ENCODE measurements at regions not wholly inside any gene's neighbourhood (a gene's known extent, or its start where the extent isn't known, plus 50 kb on each side); places are given as distances from the start of the nearest gene placed in this dataset.
"Not testable (repeated sequence)": the region's sequence is repeated elsewhere in the genome, so short reads cannot be mapped to it uniquely, and the experiment has no call there.

DNA sequence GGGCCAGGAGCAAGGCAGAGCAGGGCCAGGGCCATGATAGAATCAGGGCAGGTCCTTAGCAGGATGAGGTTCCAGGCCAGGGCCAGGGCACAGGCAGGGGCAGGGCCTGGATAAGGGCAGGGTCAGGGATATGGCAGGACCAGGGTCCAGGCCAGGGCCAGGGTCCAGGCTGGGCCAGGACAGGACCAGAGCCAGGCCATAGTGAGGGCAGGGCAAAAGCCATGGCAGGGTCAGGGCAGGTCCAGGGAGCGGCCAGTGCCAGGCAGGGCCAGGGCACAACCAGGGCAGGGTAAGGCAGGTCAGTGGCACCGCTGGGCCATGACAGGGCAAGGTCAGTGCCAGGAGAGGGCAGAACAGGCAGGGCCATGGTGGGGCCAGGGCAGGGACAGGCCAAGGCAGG is 152.2 kb downstream of the LIPI start:
- DNase-seq = no peak
- Histone ChIP-seq H3K4me1 (no peaks in the 10 kb centered on the region), H3K27me3 (no peaks in the 10 kb centered on the region), H3K27ac (no peak overlapping the region), H3K9me3 (no peaks in the 10 kb centered on the region), H3K4me3 (no peak overlapping the region), H3K36me3 (peaks cover 0 to 5% (median 0%) of the 10 kb centered on the region in 3 donors)
- intact Hi-C loops (cut with DNase I; ENCODE audit: low total_unique reads) = no loop called here
- TF ChIP-seq, protein P1, sequence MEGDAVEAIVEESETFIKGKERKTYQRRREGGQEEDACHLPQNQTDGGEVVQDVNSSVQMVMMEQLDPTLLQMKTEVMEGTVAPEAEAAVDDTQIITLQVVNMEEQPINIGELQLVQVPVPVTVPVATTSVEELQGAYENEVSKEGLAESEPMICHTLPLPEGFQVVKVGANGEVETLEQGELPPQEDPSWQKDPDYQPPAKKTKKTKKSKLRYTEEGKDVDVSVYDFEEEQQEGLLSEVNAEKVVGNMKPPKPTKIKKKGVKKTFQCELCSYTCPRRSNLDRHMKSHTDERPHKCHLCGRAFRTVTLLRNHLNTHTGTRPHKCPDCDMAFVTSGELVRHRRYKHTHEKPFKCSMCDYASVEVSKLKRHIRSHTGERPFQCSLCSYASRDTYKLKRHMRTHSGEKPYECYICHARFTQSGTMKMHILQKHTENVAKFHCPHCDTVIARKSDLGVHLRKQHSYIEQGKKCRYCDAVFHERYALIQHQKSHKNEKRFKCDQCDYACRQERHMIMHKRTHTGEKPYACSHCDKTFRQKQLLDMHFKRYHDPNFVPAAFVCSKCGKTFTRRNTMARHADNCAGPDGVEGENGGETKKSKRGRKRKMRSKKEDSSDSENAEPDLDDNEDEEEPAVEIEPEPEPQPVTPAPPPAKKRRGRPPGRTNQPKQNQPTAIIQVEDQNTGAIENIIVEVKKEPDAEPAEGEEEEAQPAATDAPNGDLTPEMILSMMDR (IDR thresholded peaks at IDR 0.05) = no peak

DNA sequence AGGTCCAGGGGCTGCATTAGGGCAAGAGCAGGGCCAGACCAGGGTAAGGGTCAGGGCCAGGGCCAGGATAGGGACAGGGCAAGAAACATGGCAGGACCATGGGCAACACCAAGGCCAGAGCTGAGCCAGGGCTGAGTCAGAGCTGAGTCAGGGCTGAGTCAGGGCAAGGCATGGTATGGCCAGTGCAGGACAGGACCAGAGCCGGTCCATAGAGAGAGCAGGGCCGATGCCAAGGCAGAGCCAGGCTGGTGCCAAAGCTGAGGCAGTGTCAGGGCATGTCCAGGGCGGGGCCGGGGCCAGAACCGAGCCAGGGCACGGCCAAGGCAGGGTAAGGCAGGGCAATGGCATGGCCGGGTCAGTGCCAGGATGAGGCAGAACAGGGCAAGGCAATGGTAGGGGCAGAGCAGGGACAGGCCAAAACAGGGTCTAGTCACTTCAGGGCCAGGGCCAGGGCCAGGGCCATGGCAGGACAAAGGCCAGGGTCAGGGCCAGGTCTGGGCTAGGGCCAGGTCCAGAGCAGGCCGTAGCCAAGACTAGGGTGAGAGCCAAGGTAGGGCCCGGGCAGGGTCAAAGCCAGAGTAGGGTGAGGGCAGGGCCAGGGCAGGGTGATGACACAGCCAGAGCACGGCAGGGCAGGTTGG is 152.8 kb downstream of the LIPI start:
- H3K4me3 ChIP-seq; H3K4me1 ChIP-seq; intact Hi-C loops (cut with DNase I; ENCODE audit: low total_unique reads); DNase-seq; H3K36me3 ChIP-seq; H3K27ac ChIP-seq; H3K9me3 ChIP-seq; H3K27me3 ChIP-seq: not testable (repeated sequence)

DNA sequence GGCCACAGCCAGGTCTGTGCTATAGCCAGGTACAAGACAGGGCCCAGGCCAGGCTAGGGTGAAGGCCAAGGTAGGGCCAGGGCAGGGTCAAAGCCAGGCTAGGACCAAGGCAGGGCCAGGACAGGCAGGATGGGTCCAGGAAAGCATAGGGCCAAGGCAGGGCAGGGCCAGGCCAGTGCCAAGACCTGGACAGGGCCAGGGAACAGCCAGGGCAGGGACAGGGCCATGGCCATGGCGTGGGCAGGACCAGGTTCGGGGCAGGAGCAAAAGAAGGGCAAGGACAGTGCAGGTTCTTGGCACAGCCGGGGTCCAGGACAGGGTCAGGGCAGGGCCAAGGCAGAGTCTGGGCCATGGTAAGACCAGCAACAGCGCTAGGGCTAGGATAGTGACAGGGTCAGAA is 153.4 kb downstream of the LIPI start:
- DNase-seq = no peak
- no peaks in the 10 kb centered on the region for H3K9me3 ChIP-seq
- no peaks in the 10 kb centered on the region for H3K27me3 ChIP-seq
- no peak overlapping the region for H3K4me3 ChIP-seq
- no peak overlapping the region for H3K27ac ChIP-seq
- H3K36me3 ChIP-seq = peaks cover 0 to 5% (median 0%) of the 10 kb centered on the region in 3 donors
- intact Hi-C loops (cut with DNase I; ENCODE audit: low total_unique reads) = no loop called here
- no peaks in the 10 kb centered on the region for H3K4me1 ChIP-seq
- TF ChIP-seq, protein P1 (IDR thresholded peaks at IDR 0.05) = no peak

DNA sequence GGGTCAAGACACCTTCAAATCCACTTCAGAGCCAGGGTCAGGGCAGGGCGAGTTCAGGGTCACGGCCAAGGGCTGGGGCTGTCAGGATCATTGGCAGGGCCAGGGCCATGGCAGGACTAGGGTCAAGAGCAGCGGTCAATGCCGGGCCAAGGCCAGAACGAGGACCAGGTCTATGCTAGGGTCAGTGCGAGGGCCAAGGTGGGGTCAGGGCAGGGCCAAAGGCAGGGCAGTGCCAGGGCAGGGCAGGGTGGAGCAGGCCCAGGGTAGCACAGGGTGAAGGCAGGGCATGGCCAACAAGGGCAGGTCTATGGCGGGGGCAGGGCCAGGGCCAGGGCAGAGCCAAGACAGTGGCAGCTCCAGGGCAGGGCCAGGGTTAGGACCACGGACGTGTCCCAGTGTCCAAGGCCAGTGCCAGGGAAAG is 154.0 kb downstream of the LIPI start:
- TF ChIP-seq, protein P1 (IDR thresholded peaks at IDR 0.05) = no peak
- Histone ChIP-seq H3K27me3 (no peaks in the 10 kb centered on the region), H3K27ac (no peak overlapping the region), H3K4me1 (no peaks in the 10 kb centered on the region), H3K9me3 (no peaks in the 10 kb centered on the region), H3K36me3 (peaks cover 0 to 5% (median 0%) of the 10 kb centered on the region in 3 donors), H3K4me3 (no peak overlapping the region)
- DNase-seq = no peak
- intact Hi-C loops (cut with DNase I; ENCODE audit: low total_unique reads) = no loop called here

DNA sequence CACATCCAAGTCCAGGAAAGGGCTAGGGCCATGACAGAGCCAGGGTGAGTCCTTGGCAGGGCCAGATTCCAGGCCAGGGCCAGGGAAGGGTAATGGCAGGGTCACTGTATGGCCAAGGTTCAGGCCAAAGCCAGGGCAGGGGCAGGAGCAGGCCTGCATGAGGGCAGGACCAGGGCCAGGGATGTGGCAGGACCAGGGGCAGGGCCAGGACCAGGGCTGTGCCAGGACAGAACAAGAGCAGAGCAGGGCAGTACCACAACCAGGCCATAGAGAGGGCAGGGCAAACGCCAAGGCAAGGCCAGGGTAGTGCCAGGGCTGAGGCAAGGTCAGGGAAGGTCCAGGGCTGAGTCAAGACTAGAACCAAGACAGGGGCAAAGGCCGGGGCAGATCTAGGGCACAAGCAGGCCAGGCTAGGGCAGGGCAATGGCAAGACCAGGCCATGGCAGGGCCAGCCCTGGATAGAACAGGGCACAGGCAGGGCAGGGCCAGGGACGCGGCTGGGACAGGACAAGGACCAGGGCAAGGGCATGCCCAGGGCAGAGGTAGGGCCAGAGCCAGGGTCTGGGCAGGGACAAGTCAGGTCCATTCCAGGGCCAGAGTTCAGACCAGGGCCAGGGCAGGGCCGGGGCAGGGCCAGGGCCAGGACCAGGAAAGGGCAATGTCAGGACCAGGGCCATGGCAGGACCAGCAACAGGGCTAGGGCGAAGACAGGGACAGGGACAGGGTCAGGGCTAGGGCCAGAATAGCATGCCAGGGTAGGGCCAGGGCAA is 154.8 kb downstream of the LIPI start:
- H3K27ac ChIP-seq; H3K4me1 ChIP-seq; H3K4me3 ChIP-seq; intact Hi-C loops (cut with DNase I; ENCODE audit: low total_unique reads); DNase-seq; H3K27me3 ChIP-seq; H3K36me3 ChIP-seq; H3K9me3 ChIP-seq: not testable (repeated sequence)

DNA sequence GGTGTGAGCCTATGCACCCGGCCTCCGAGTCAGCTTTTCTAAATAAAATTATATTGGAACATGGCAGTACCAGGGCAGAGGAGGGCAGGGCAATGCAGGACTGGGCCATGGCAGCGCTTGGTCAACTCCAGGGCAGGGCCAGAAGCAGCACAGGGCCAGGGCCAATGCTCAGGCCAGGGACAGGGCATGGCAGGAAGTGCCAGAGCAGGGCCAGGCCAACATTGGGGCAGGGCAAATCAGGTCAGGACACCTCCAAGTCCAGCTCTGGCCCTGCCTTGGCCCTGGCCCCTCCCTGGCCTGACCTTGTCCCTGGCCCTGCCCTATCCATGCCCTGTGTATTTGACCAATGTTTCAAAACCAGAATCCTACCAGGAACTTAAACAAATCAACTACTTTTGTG is 156.1 kb downstream of the LIPI start:
- Histone ChIP-seq H3K27me3 (no peaks in the 10 kb centered on the region), H3K4me3 (no peak overlapping the region), H3K9me3 (no peaks in the 10 kb centered on the region), H3K4me1 (no peaks in the 10 kb centered on the region), H3K36me3 (peaks cover 0 to 5% (median 0%) of the 10 kb centered on the region in 3 donors), H3K27ac (no peak overlapping the region)
- intact Hi-C loops (cut with DNase I; ENCODE audit: low total_unique reads) = no loop called here
- no peak for DNase-seq
- TF ChIP-seq, protein P1 (IDR thresholded peaks at IDR 0.05) = no peak
